WERI-Rb-1 (cell line): ENCODE measurements at regions not wholly inside any gene's neighbourhood (a gene's known extent, or its start where the extent isn't known, plus 50 kb on each side); places are given as distances from the start of the nearest gene placed in this dataset.
"Not testable (repeated sequence)": the region's sequence is repeated elsewhere in the genome, so short reads cannot be mapped to it uniquely, and the experiment has no call there.

ENCODE experiments used
- DNase-seq: peaks from one replicate; pipeline ENCODE4 v3.0.0-alpha.2; 2020
- H3K27ac ChIP-seq: fragments of 250-450 bp; sonication (Bioruptor Pico); 2 replicates; pipeline ENCODE4 v1.5.1; 2020; ENCODE audit warnings: mild to moderate bottlenecking, moderate library complexity
- H3K27me3 ChIP-seq: fragments of 250-450 bp; sonication (Bioruptor Pico); 2 replicates; pipeline ENCODE4 v1.5.1; 2021; ENCODE audit warnings: mild to moderate bottlenecking, low read depth, moderate library complexity; ENCODE audit not compliant: insufficient read depth, severe bottlenecking
- H3K36me3 ChIP-seq: fragments of 250-450 bp; sonication (Bioruptor Pico); 2 replicates; pipeline ENCODE4 v1.5.1; 2020; ENCODE audit warnings: mild to moderate bottlenecking, moderate library complexity
- H3K4me3 ChIP-seq: 2 replicates; pipeline ENCODE4 v1.5.1; 2011; ENCODE audit warnings: low read depth, mild to moderate bottlenecking, control low read depth, low read length
- H3K9me3 ChIP-seq: fragments of 250-450 bp; sonication (Bioruptor Pico); 2 replicates; pipeline ENCODE4 v1.5.1; 2021; ENCODE audit warnings: mild to moderate bottlenecking, moderate library complexity; ENCODE audit not compliant: severe bottlenecking
- CTCF ChIP-seq: IDR thresholded peaks from 2 replicates; pipeline ENCODE4 v1.5.1; 2011; ENCODE audit warnings: low read depth, mild to moderate bottlenecking, control low read depth, inconsistent platforms, low read length

GRCh38 chr1:173268786-173269277, 61.7 kb upstream of the TNFSF4 start:
- no peak overlapping the region for H3K27ac ChIP-seq
- no peak for DNase-seq

GRCh38 chr1:173269490-173270230, 62.5 kb upstream of the TNFSF4 start:
- H3K27me3 ChIP-seq, result no peaks in the 10 kb centered on the region
- no peak overlapping the region for H3K27ac ChIP-seq
- TF ChIP-seq CTCF, result no peak
- no peaks in the 10 kb centered on the region for H3K9me3 ChIP-seq
- H3K4me3 ChIP-seq, result no peak overlapping the region
- no peaks in the 10 kb centered on the region for H3K36me3 ChIP-seq
- no peak for DNase-seq

More at GRCh38 chr1:173268786-173269277, 61.7 kb upstream of the TNFSF4 start:
- Histone ChIP-seq H3K4me3 (no peak overlapping the region), H3K36me3 (no peaks in the 10 kb centered on the region), H3K9me3 (no peaks in the 10 kb centered on the region), H3K27me3 (no peaks in the 10 kb centered on the region)
- TF ChIP-seq CTCF, result no peak

GRCh38 chr1:173270243-173270642, 63.1 kb upstream of the TNFSF4 start:
- TF ChIP-seq CTCF, result no peak
- Histone ChIP-seq H3K36me3 (no peaks in the 10 kb centered on the region), H3K9me3 (no peaks in the 10 kb centered on the region), H3K27ac (no peak overlapping the region), H3K27me3 (no peaks in the 10 kb centered on the region), H3K4me3 (no peak overlapping the region)
- no peak for DNase-seq

GRCh38 chr1:173271021-173271420, 63.9 kb upstream of the TNFSF4 start:
- not testable (repeated sequence) for DNase-seq, H3K4me3 ChIP-seq, H3K27ac ChIP-seq, H3K36me3 ChIP-seq, H3K9me3 ChIP-seq, H3K27me3 ChIP-seq

GRCh38 chr1:173275496-173275895, 68.4 kb upstream of the TNFSF4 start:
- Histone ChIP-seq H3K27me3 (no peaks in the 10 kb centered on the region), H3K9me3 (no peaks in the 10 kb centered on the region), H3K36me3 (no peaks in the 10 kb centered on the region), H3K27ac (no peak overlapping the region), H3K4me3 (no peak overlapping the region)
- TF ChIP-seq CTCF, result no peak
- DNase-seq, result no peak

- no peak for TF ChIP-seq CTCF
- H3K27ac ChIP-seq, result no peak overlapping the region
These were observed 70.0 kb upstream of the TNFSF4 start for GRCh38 chr1:173276922-173277800.

More at GRCh38 chr1:173276922-173277800, 70.0 kb upstream of the TNFSF4 start:
- Histone ChIP-seq H3K4me3 (no peak overlapping the region), H3K36me3 (no peaks in the 10 kb centered on the region), H3K9me3 (no peaks in the 10 kb centered on the region), H3K27me3 (no peaks in the 10 kb centered on the region)
- DNase-seq, result no peak
